ENCODE measurements at regions not wholly inside any gene's neighbourhood (a gene's known extent, or its start where the extent isn't known, plus 50 kb on each side); places are given as distances from the start of the nearest gene placed in this dataset.
A peak's percentile ranks its signal among the peaks of the same experiment; 100 is the strongest.

- no peak for DNase-seq (ENCODE audit: low spot score)
Observed at GRCh38 chr18:8944871-8945245, 157.6 kb upstream of the NDUFV2 start.

GRCh38 chr18:8945514-8945913 is 157.0 kb upstream of the NDUFV2 start:
- DNase-seq (ENCODE audit: low spot score), result no peak

- DNase-seq (ENCODE audit: low spot score), result no peak
Observed at GRCh38 chr18:8946066-8946838, 156.2 kb upstream of the NDUFV2 start.

GRCh38 chr18:8947566-8947965 is 154.9 kb upstream of the NDUFV2 start:
- no peak for DNase-seq (ENCODE audit: low spot score)

GRCh38 chr18:8948011-8948410 is 154.5 kb upstream of the NDUFV2 start:
- DNase-seq (ENCODE audit: low spot score), result no peak

GRCh38 chr18:8948471-8949149 is 153.9 kb upstream of the NDUFV2 start:
- no peak for DNase-seq (ENCODE audit: low spot score)

- no peak for DNase-seq (ENCODE audit: low spot score)
Observed at GRCh38 chr18:8949206-8949605, 153.3 kb upstream of the NDUFV2 start.

- DNase-seq (ENCODE audit: low spot score), result no peak
Observed at GRCh38 chr18:8951491-8951890, 151.0 kb upstream of the NDUFV2 start.

GRCh38 chr18:8952174-8952573 is 150.3 kb upstream of the NDUFV2 start:
- DNase-seq (ENCODE audit: low spot score), result no peak

- no peak for DNase-seq (ENCODE audit: low spot score)
Observed at GRCh38 chr18:8952769-8953760, 149.4 kb upstream of the NDUFV2 start.

- DNase-seq (ENCODE audit: low spot score), result no peak
Observed at GRCh38 chr18:8957731-8958130, 144.8 kb upstream of the NDUFV2 start.

GRCh38 chr18:8958660-8959059 is 143.8 kb upstream of the NDUFV2 start:
- DNase-seq (ENCODE audit: low spot score), result no peak

GRCh38 chr18:8959551-8960135 is 142.9 kb upstream of the NDUFV2 start:
- no peak for DNase-seq (ENCODE audit: low spot score)

- no peak for DNase-seq (ENCODE audit: low spot score)
Observed at GRCh38 chr18:8960740-8961657, 141.5 kb upstream of the NDUFV2 start.

GRCh38 chr18:8962192-8962779 is 140.2 kb upstream of the NDUFV2 start:
- DNase-seq (ENCODE audit: low spot score), result peak; percentile 7

- no peak for DNase-seq (ENCODE audit: low spot score)
Observed at GRCh38 chr18:8962855-8963635, 139.5 kb upstream of the NDUFV2 start.

- no peak for DNase-seq (ENCODE audit: low spot score)
Observed at GRCh38 chr18:8963876-8964275, 138.6 kb upstream of the NDUFV2 start.

GRCh38 chr18:8965398-8965797 is 137.1 kb upstream of the NDUFV2 start:
- DNase-seq (ENCODE audit: low spot score), result no peak

GRCh38 chr18:8966821-8967220 is 135.7 kb upstream of the NDUFV2 start:
- no peak for DNase-seq (ENCODE audit: low spot score)

- DNase-seq (ENCODE audit: low spot score), result no peak
Observed at GRCh38 chr18:8967573-8967972, 134.9 kb upstream of the NDUFV2 start.

Data from globus pallidus (tissue), 1 donor.